ENCODE measurements at regions not wholly inside any gene's neighbourhood (a gene's known extent, or its start where the extent isn't known, plus 50 kb on each side); places are given as distances from the start of the nearest gene placed in this dataset.
"Not testable (repeated sequence)": the region's sequence is repeated elsewhere in the genome, so short reads cannot be mapped to it uniquely, and the experiment has no call there.

DNA sequence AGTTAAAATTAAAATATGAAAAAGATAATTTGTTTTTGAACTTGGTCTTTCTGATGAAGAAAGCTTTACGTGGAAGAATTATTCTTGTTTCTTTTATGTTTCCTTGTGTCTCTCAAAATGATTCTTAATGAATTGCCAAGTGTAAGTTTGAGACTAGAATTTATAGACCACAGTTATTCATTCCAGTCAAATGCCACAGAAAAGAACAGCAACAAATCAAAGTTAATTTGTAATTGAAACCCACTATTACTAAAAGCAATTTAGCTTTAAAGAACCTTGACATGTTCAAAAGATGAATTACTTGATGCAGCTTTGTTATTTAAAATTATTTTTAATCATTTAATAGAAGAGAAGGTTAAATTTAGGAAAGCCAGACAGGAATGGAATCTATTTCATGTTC lies 1277.7 kb upstream of the NUDT12 start:
- in situ Hi-C loops (cut with HindIII; ENCODE audit: low pct_unique_long_range_greater_than_20kb, low sequenced_read_pairs), result no loop called here
- DNase-seq (ENCODE audit: low read depth in 1 of 2, low spot score in 1 of 2), result no peak
- no peak for TF ChIP-seq JUND (IDR thresholded peaks at IDR 0.05; ENCODE audit: low read depth)

DNA sequence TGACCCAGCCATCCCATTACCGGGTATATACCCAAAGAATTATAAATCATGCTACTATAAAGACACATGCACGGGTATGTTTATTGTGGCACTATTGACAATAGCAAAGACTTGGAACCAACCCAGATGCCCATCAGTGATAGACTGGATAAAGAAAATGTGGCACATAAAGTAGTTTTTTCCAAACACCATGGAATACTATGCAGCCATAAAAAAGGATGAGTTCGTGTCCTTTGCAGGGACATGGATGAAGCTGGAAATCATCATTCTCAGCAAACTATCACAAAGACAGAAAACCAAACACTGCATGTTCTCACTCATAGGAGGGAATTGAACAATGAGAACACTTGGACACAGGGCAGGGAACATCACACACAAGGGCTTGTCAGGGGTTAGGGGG lies 1268.9 kb upstream of the NUDT12 start:
- in situ Hi-C loops (cut with HindIII; ENCODE audit: low pct_unique_long_range_greater_than_20kb, low sequenced_read_pairs); DNase-seq (ENCODE audit: low read depth in 1 of 2, low spot score in 1 of 2): not testable (repeated sequence)

DNA sequence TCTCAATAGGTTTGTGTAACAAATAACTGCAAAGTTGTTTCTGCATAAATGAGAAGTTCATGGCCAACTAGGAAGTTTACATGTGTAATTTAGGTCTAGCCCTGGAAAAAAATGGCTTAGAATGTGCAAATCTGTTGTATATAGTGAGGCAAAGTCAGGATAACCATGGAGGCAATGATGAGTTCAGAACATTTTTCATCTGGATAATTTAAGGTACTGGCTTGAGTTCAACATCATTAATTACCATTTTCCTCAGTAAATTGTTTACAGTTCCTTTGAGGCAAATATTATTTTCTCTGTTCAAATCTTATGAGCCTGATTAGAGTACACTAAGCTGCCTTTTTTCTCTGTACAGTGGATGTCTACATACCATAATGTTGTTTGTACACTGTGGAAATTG lies 1259.0 kb upstream of the NUDT12 start:
- in situ Hi-C loops (cut with HindIII; ENCODE audit: low pct_unique_long_range_greater_than_20kb, low sequenced_read_pairs), result no loop called here
- DNase-seq (ENCODE audit: low read depth in 1 of 2, low spot score in 1 of 2), result no peak
- TF ChIP-seq JUND (IDR thresholded peaks at IDR 0.05; ENCODE audit: low read depth), result no peak

DNA sequence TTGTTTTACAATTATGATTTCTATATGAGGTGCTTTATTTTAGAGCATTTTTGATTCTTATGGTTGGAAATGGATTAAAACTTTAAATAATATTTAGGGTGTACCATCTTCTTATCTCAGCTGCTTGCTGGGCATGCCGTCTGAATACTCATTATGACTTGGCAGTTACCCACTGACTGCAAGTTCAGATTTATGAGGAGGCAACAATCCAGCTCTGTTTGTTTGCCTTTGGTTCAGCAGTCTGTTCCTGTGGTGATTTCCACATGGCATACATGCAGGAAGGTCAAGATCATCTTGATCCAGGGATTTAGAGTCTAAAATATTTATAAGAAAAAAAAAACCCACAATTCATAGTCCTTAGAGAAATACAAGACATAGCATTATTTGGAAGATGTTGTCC lies 1254.5 kb upstream of the NUDT12 start:
- TF ChIP-seq JUND (IDR thresholded peaks at IDR 0.05; ENCODE audit: low read depth), result no peak
- in situ Hi-C loops (cut with HindIII; ENCODE audit: low pct_unique_long_range_greater_than_20kb, low sequenced_read_pairs), result no loop called here
- DNase-seq (ENCODE audit: low read depth in 1 of 2, low spot score in 1 of 2), result no peak

DNA sequence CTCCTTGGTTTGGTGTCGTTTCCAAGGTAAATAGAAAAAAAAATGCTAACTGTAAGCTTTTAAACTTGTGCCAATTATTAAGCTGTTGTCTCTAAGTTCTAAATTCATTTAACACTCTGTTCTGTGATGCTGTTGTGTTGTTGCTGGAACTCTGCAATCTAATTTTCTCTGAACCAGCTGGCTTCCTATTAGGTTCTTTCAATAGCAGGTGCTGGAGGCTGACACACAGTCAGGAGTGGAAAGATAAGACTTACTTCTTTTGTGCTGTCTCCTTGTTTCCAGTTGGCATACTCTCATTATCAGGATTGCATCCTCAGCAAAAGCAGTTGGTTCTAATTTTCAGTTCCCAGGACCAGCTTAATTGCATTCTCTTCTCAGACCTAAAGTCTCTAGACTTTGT lies 1252.6 kb upstream of the NUDT12 start:
- TF ChIP-seq JUND (IDR thresholded peaks at IDR 0.05; ENCODE audit: low read depth), result no peak
- no peak for DNase-seq (ENCODE audit: low read depth in 1 of 2, low spot score in 1 of 2)
- in situ Hi-C loops (cut with HindIII; ENCODE audit: low pct_unique_long_range_greater_than_20kb, low sequenced_read_pairs), result no loop called here

DNA sequence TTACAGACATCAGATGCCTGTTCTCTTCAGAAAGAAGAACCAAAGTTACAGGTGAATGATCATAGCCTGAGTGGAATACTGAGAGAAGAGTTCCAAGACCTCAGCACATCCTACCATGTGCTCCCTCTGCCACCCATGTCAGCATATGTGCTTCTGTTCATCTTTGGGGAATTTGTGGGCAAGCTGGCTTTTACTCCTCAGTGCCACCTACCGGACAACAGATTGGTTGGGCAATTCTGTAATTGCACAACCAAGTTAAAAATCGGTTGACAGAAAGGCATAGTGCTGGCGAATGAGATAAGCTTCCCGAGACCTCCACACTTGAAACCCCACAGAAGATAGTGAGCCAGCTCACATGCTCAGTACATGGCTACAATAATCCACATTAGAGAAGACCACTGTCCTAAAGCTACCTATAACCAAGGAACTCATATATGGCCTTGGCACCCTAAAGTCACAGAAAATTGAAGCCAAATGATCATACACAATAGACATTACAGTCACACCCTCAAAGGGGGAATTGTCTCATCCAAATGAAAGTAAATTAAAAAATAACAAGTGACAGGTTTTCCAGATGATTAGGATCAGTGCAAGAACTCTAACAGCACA lies 1238.0 kb upstream of the NUDT12 start:
- in situ Hi-C loops (cut with HindIII; ENCODE audit: low pct_unique_long_range_greater_than_20kb, low sequenced_read_pairs), result no loop called here
- TF ChIP-seq JUND (IDR thresholded peaks at IDR 0.05; ENCODE audit: low read depth), result no peak
- DNase-seq (ENCODE audit: low read depth in 1 of 2, low spot score in 1 of 2), result peak; percentile 2 to 57

DNA sequence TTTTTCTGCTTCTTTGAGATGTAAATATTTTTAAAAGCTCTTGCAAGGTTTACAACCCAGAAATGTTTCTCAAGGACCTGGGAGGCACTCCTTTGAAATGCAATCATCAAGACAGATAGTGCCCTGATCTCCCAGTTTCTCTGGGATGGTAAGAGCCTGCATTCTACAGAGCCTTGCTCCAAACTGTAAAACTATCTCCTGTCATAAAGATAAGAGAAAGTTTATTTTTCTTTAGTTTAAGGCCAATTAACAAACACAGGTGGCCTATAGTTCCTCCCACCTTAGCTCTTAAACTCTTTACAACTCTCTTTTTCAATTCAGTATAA lies 1231.1 kb upstream of the NUDT12 start:
- in situ Hi-C loops (cut with HindIII; ENCODE audit: low pct_unique_long_range_greater_than_20kb, low sequenced_read_pairs), result no loop called here
- TF ChIP-seq JUND (IDR thresholded peaks at IDR 0.05; ENCODE audit: low read depth), result no peak
- DNase-seq (ENCODE audit: low read depth in 1 of 2, low spot score in 1 of 2), result no peak

DNA sequence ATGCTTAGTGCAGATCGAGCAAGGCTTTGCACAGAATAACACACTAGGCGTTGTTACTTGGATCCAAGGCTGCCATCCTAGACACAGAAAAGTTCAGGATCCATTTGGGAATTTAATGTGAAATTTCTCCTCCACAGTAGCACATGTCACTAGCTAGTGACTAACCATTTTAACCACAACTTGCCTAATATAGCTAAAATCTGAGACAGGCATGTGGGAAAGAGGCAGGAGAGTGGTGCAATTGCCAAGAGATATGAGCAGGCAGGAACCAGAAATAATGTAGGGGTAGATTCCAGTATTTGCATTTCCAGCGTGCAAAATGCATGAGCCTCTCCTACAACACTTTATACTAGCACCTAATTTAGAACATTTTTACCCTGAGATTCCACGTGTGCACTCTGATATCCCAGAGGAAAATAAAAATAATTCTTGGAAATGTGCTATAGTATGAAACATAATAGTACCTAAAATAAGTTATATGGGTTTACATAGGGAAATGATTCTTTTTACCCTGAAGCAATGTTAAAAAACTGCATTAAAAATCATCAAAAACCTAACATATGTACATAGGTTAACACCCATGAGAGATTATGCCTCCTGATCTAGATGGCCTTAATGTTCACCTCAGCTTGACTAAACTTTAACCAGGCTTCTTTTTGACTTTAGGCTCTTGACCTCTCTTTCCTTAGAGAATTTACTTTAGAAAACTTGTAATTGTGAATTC lies 1230.6 kb upstream of the NUDT12 start:
- no peak for DNase-seq (ENCODE audit: low read depth in 1 of 2, low spot score in 1 of 2)
- TF ChIP-seq JUND (IDR thresholded peaks at IDR 0.05; ENCODE audit: low read depth), result no peak
- in situ Hi-C loops (cut with HindIII; ENCODE audit: low pct_unique_long_range_greater_than_20kb, low sequenced_read_pairs), result no loop called here

DNA sequence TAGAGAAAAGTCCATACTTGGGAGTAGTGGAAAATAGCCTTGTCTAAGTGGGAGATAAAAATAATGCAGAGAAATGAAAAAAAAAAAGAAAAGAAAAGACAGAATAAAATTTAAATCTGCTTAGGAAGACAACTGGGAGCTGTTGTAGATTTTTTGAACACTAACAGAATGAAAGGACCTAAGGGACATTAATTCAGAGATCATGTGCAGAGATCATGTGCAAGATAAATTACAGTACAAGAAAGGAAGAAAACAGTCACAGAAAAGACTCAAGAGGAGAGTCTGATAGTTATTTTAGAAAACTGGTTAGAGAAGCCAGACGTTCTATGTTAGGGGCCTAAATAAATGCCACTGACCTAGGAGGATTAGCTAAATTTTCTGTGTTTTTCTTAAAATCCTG lies 1226.8 kb upstream of the NUDT12 start:
- in situ Hi-C loops (cut with HindIII; ENCODE audit: low pct_unique_long_range_greater_than_20kb, low sequenced_read_pairs), result no loop called here
- no peak for DNase-seq (ENCODE audit: low read depth in 1 of 2, low spot score in 1 of 2)
- no peak for TF ChIP-seq JUND (IDR thresholded peaks at IDR 0.05; ENCODE audit: low read depth)

DNA sequence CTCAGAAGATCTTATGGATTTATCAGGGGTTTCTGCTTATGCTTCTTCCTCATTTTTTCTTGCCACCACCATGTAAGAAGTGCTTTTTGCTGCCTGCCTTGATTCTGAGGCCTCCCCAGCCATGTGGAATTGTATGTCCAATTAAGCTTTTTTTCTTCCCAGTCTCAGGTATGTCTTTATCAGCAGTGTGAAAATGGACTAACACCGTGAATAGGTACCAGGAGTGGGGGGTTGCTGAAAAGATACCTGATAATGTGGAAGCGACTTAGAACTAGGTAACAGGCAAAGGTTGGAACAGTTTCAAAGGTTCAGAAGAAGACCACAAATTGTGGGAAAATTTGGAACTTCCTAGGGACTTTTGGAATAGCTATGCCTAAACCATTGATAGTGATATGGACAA lies 1222.5 kb upstream of the NUDT12 start:
- DNase-seq (ENCODE audit: low read depth in 1 of 2, low spot score in 1 of 2), result no peak
- no peak for TF ChIP-seq JUND (IDR thresholded peaks at IDR 0.05; ENCODE audit: low read depth)
- in situ Hi-C loops (cut with HindIII; ENCODE audit: low pct_unique_long_range_greater_than_20kb, low sequenced_read_pairs), result no loop called here

DNA sequence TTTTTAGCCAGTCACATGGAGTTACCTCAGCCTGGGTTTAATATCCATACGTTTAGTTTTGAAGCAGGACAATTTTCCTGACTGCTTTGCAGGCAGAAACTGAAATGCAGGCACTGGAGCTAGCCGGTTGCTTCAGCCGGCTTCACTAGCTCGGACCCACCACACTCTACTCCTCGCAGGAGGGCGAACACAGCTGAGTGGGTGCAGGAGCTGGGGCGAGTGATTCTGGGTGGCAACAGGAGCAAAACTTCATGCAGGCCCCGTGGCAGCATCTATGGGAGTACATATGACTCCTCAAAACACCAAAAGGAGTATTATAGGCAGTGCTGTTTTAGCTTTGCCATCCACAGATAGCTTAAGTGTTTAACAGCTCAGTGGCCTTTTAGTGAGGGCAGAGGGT lies 1211.8 kb upstream of the NUDT12 start:
- in situ Hi-C loops (cut with HindIII; ENCODE audit: low pct_unique_long_range_greater_than_20kb, low sequenced_read_pairs), result no loop called here
- no peak for TF ChIP-seq JUND (IDR thresholded peaks at IDR 0.05; ENCODE audit: low read depth)
- DNase-seq (ENCODE audit: low read depth in 1 of 2, low spot score in 1 of 2), result no peak

DNA sequence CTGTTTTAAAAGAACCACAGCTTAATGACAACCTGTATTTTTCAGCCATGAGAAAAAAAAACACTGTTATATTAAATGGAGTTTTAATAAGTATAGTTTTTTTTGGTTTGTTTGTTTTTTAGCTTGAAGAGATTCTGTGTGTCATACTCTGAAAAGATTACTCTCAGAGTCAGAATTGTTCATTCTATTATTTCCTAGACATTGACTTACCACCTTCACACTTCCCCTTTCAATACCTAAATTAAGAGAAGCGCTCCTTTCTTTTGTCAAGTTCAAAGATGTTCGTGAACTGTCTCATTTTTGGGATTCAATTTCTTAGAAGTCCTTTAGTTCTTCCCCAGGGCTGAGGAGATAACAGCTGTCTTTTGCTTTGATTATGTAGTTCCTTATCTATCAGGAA lies 1201.6 kb upstream of the NUDT12 start:
- no peak for DNase-seq (ENCODE audit: low read depth in 1 of 2, low spot score in 1 of 2)
- in situ Hi-C loops (cut with HindIII; ENCODE audit: low pct_unique_long_range_greater_than_20kb, low sequenced_read_pairs), result no loop called here
- TF ChIP-seq JUND (IDR thresholded peaks at IDR 0.05; ENCODE audit: low read depth), result no peak

DNA sequence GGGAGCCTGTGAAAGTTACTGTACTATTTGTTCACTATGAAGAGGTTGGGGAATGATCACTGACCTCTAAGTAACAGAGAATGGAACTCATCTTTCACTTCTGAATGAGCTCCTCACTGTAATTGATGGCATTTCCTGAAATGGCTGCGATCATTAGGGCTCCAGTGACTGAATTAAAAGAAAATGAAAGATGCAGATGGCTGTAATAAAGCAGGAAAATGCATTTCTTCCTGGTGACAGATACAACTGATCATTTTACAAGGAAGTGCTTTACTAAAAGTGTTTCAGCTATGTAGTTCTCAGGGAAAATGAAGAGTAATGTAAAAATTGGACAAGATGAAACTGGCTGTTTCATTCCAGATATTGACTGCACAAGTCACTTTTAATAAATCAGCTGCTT lies 1200.6 kb upstream of the NUDT12 start:
- no peak for TF ChIP-seq JUND (IDR thresholded peaks at IDR 0.05; ENCODE audit: low read depth)
- in situ Hi-C loops (cut with HindIII; ENCODE audit: low pct_unique_long_range_greater_than_20kb, low sequenced_read_pairs), result no loop called here
- DNase-seq (ENCODE audit: low read depth in 1 of 2, low spot score in 1 of 2), result no peak

DNA sequence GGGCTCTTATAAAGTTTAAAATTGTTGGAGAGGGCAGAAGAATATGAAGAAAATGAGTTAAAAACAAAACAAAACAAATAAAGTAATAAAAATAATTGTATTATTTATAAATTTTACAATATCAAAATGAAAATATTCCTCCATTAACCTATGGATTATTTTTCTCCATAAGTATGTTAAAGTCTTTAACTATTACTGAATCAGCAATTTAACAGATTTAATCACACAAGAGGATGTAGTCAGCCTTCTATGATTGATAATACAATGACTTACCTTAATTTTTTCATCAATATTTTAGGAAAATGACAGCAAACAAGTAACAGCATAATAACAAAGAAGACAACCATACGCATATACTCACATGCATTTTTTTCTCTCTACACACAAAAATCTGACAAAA lies 1195.3 kb upstream of the NUDT12 start:
- TF ChIP-seq JUND (IDR thresholded peaks at IDR 0.05; ENCODE audit: low read depth), result no peak
- DNase-seq (ENCODE audit: low read depth in 1 of 2, low spot score in 1 of 2), result no peak
- in situ Hi-C loops (cut with HindIII; ENCODE audit: low pct_unique_long_range_greater_than_20kb, low sequenced_read_pairs), result no loop called here
